ENCODE measurements at regions not wholly inside any gene's neighbourhood (a gene's known extent, or its start where the extent isn't known, plus 50 kb on each side); places are given as distances from the start of the nearest gene placed in this dataset.

DNA sequence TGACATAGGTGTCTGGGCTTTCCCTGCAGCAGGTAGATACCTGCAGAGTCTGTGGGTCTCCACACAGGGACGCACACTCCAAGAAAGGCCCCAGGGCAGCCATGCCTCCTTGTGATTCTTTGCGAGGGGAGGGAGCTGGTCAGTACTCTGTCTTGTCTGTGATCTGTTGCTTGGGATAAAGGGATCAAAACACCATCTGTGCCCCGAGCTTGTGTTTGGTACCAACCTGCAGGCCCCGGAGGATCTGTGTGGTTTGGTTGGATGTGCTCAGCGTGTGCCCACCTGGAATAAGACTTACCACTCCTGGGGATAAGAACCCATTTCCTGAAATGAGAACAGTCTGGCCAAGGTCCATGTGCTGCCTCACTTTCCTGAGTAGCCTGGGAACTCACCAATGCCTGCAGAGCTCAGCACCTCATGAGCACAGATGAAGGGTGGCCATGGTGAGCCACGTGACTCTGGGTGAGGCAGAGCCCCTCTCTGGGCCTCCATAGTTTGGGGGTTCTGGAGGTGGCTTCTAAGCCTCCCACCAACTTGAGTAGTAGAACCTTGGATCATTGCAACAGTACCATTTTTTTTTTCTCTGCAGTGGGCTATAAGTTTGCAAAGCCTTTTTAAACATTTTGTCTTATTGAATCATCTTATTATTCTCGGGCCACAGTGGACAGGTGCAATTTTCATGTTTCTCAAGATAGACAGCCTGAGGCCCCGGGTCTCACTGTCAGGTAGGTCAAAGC lies 134.8 kb downstream of the DDX1 start:
- TF ChIP-seq, protein P1, sequence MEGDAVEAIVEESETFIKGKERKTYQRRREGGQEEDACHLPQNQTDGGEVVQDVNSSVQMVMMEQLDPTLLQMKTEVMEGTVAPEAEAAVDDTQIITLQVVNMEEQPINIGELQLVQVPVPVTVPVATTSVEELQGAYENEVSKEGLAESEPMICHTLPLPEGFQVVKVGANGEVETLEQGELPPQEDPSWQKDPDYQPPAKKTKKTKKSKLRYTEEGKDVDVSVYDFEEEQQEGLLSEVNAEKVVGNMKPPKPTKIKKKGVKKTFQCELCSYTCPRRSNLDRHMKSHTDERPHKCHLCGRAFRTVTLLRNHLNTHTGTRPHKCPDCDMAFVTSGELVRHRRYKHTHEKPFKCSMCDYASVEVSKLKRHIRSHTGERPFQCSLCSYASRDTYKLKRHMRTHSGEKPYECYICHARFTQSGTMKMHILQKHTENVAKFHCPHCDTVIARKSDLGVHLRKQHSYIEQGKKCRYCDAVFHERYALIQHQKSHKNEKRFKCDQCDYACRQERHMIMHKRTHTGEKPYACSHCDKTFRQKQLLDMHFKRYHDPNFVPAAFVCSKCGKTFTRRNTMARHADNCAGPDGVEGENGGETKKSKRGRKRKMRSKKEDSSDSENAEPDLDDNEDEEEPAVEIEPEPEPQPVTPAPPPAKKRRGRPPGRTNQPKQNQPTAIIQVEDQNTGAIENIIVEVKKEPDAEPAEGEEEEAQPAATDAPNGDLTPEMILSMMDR (IDR thresholded peaks at IDR 0.05), result no peak
- Mint-ChIP-seq H3K9me3 (no peaks in the 10 kb centered on the region), H3K36me3 (no peaks in the 10 kb centered on the region), H3K27me3 (ENCODE audit: low read depth in 2 of 2) (peaks cover 0 to 4% of the 10 kb centered on the region in 2 donors), H3K27ac (no peak overlapping the region), H3K4me1 (no peaks in the 10 kb centered on the region), H3K4me3 (no peak overlapping the region)
- Histone ChIP-seq H3K36me3 (ENCODE audit: control insufficient read depth, insufficient read depth, low read length) (no peaks in the 10 kb centered on the region), H3K4me3 (ENCODE audit: low read length) (no peak overlapping the region), H3K27ac (ENCODE audit: low read length) (no peak overlapping the region), H3K9me3 (ENCODE audit: control insufficient read depth, insufficient read depth, low read length) (no peaks in the 10 kb centered on the region), H3K4me1 (ENCODE audit: control insufficient read depth, insufficient read depth, low read length) (no peaks in the 10 kb centered on the region), H3K27me3 (ENCODE audit: control insufficient read depth, insufficient read depth, low read length) (no peaks in the 10 kb centered on the region)
- DNase-seq (no peak), ATAC-seq (no peak)
- 88% methylated on average over 8 of the region's 8 CpGs for WGBS (ENCODE audit: insufficient coverage)
- intact Hi-C loops (cut with micrococcal nuclease), result no loop called here

DNA sequence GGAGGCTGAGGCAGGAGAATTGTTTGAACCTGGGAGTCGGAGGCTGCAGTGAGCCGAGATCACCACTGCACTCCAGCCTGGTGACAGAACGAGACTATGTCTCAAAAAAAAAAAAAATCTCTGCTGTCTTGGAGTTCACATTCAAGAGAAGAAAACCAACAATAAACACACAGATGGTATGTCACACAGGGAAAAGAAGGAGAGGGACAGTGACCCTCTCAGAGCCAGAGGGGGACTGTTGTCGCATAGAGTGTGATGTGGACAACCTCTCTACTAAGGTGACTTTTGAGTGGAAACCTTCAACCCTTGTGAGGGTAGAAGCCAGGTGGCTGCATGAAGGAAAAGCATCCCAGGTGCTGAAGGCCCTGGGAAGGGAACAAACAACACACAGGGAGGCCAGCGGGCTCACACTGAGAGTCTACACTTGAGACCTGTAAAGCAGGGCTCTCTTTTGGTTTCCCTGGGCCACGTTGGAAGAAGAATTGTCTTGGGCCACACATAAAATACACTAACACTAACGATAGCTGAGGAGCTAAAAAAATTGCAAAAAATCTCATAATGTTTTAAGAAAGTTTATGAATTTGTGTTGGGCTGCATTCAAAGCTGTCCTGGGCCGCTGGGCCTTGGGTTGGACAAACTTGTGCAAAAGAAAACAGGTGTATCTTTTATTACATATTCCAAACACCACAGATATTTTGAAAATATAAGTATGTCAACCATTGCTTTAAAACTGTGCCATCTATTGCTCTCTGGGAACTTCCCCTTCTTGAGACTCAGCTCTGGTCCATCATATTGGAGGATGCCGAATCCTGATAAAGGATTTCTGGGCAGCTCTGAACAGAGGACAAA lies 136.0 kb downstream of the DDX1 start:
- no peaks in the 10 kb centered on the region for H3K9me3 ChIP-seq (ENCODE audit: control insufficient read depth, insufficient read depth, low read length)
- H3K27me3 ChIP-seq (ENCODE audit: control insufficient read depth, insufficient read depth, low read length), result no peaks in the 10 kb centered on the region
- H3K4me3 ChIP-seq (ENCODE audit: low read length), result no peak overlapping the region
- Mint-ChIP-seq H3K36me3 (no peaks in the 10 kb centered on the region), H3K9me3 (no peaks in the 10 kb centered on the region), H3K4me1 (no peaks in the 10 kb centered on the region), H3K4me3 (no peak overlapping the region), H3K27ac (no peak overlapping the region), H3K27me3 (ENCODE audit: low read depth in 2 of 2) (peaks cover 0 to 4% of the 10 kb centered on the region in 2 donors)
- no peaks in the 10 kb centered on the region for H3K36me3 ChIP-seq (ENCODE audit: control insufficient read depth, insufficient read depth, low read length)
- no peak for ATAC-seq
- DNase-seq, result no peak
- intact Hi-C loops (cut with micrococcal nuclease), result no loop called here
- no peaks in the 10 kb centered on the region for H3K4me1 ChIP-seq (ENCODE audit: control insufficient read depth, insufficient read depth, low read length)
- 76% methylated on average over 8 of the region's 9 CpGs for WGBS (ENCODE audit: insufficient coverage)
- no peak overlapping the region for H3K27ac ChIP-seq (ENCODE audit: low read length)
- TF ChIP-seq, protein P1 (IDR thresholded peaks at IDR 0.05), result no peak

DNA sequence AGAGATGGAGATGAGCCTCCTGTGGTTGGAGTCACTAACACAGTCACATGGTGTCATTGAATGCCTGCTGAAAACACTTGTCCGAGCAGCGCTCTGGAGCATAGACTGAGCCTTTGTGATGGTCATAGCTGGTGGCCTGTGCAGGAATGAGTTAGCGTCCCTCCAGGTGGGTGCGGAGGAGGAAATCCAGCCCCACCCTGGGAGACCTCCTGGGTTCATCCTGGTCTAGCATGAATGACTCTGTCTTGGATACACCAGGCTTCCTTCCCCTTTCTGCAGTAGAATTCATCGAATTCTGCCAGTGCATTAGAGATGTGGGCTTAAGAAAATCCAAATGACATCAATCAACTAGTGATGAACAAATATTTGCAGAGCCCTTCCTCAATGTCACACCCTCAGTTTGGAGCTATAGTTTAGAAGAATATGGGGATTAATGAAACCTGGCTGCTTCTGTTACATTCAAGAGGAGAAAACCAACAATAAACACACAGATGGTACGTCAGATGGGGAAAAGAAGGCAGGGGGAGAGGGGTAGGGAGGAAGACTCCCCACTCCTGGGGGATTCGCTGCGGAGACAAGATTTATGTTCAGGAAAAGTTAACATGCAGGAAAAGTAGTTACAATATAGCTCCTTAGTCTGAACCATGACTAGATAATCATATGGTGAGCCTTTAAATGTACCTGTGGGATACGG lies 136.7 kb downstream of the DDX1 start:
- Mint-ChIP-seq H3K27ac (no peak overlapping the region), H3K4me1 (no peaks in the 10 kb centered on the region), H3K4me3 (no peak overlapping the region), H3K9me3 (no peaks in the 10 kb centered on the region), H3K36me3 (no peaks in the 10 kb centered on the region), H3K27me3 (ENCODE audit: low read depth in 2 of 2) (peaks cover 0 to 4% of the 10 kb centered on the region in 2 donors)
- 83% methylated on average over 7 of the region's 9 CpGs for WGBS (ENCODE audit: insufficient coverage)
- TF ChIP-seq, protein P1 (IDR thresholded peaks at IDR 0.05), result no peak
- ATAC-seq, result no peak
- Histone ChIP-seq H3K9me3 (ENCODE audit: control insufficient read depth, insufficient read depth, low read length) (no peaks in the 10 kb centered on the region), H3K36me3 (ENCODE audit: control insufficient read depth, insufficient read depth, low read length) (no peaks in the 10 kb centered on the region), H3K4me3 (ENCODE audit: low read length) (no peak overlapping the region), H3K27ac (ENCODE audit: low read length) (no peak overlapping the region), H3K27me3 (ENCODE audit: control insufficient read depth, insufficient read depth, low read length) (no peaks in the 10 kb centered on the region), H3K4me1 (ENCODE audit: control insufficient read depth, insufficient read depth, low read length) (no peaks in the 10 kb centered on the region)
- no peak for DNase-seq
- intact Hi-C loops (cut with micrococcal nuclease), result no loop called here
